Inflammatory macrophage treated with lipopolysaccharide for 1 hour (primary cell): ENCODE measurements at regions not wholly inside any gene's neighbourhood (a gene's known extent, or its start where the extent isn't known, plus 50 kb on each side); places are given as distances from the start of the nearest gene placed in this dataset.
A peak's percentile ranks its signal among the peaks of the same experiment; 100 is the strongest.
"Not testable (repeated sequence)": the region's sequence is repeated elsewhere in the genome, so short reads cannot be mapped to it uniquely, and the experiment has no call there.

Experiments
- DNase-seq, 2 donors: peaks; one replicate each; pipeline ENCODE4 v3.0.0-alpha.2; 2020 to 2022

GRCh38 chr3:22612927-22613326, 590.2 kb upstream of the UBE2E2 start:
- no peak for DNase-seq

DNA sequence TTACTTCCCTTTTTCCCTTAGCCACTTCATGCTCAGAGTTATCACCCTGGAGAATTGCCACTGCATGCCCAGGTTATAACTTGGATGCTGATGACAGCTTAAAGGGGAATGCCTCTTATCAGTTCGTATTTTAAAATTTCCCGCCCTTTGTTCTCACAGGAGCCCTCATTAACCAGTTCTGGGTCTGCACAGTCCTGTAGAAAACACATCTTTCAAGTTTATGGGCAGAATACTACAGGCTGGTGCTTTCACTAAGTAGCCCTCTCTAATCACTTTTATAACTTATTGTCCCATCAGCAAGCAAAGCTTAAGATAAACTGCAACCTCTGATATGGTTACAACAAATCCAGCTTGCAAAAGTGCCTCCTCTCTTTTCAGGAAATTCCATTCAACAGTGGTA, 587.3 kb upstream of the UBE2E2 start:
- no peak for DNase-seq

GRCh38 chr3:22617372-22617771, 585.8 kb upstream of the UBE2E2 start:
- DNase-seq = no peak

DNA sequence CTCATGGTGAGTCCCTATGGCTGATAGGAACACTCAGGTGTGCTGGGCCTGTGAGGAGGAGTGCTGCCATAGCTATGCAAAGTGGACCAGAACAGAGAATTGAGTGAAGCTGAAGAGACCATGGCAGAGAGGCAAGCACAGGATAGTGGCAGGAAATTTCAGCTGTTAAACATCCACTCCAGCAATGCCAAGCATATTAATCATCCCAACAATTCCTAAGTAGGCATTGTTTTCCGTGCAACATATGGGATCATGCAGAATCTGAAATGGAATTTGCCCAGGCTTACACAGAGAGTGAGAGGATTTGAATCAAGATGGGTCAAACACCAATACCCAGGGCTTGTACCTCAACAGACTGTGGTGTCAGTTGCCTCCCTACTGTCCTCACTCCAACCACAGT, 582.6 kb upstream of the UBE2E2 start:
- no peak for DNase-seq

DNA sequence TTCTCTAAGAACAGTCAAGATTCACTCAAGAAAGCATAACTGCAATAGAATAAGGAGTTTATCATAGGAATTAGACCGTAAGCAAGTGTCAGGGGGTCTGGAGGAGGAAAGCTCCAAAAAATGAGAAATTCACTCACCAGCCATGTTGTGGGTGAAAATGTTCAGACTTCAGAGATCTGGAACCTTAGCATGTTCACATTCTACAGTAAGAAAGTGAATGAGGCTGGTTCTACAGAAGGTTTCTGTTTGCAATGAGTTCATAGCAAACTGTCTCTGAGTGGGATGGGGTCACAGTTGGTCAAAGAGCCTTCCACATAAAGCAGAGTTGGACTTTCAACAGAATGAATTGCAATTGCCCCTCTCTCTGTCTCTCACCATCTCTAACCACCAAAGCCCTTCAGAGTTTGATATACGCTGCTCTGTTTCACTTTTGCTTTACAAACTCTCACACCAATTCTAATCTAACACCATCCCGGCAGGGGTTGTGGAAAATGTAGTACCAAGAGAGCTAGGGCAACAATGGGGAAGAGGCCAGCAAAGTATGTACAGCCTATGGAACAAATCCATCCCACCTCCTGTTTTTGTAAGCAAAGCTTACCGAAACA, 581.8 kb upstream of the UBE2E2 start:
- DNase-seq = no peak

GRCh38 chr3:22627993-22628499, 575.1 kb upstream of the UBE2E2 start:
- no peak for DNase-seq

GRCh38 chr3:22632536-22632935, 570.6 kb upstream of the UBE2E2 start:
- no peak for DNase-seq

GRCh38 chr3:22634433-22634832, 568.7 kb upstream of the UBE2E2 start:
- peak; percentile 59 to 83 for DNase-seq

DNA sequence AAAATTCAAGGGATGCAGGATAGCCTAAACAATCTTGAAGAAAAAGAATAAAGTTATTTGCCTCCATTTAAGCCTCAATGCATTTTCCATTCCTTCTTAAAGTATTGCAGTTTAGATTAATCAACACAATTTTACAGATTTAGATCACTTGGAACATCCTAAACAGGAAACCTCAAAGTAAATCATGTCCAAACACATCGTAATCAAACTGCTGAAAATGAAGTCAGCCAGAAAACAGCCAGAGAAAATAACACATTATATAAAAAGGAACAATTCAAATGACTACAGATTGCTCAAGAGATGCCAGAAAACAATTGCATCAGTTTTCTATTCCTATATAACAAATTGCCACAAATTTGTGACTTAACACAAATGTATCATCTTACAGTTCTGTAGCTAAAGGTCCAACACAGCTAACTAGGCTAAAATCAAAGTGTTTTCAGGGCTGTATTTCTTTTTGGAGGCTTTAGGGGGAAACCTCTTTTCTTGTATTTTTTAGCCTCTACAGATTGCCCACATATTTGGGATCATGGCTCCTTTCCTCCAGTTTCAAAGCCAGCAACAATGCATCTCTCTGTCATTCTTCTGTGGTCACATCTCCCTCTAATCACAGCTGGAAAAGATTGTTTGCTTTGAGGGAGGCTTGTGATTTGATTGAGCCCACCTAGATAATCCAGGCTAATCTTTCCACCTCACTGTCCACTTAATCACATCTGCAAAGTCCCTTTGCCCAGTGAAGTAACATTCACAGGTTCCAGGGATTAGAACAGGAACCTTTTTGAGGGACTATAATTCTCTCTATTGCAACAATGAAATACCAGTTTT, 543.3 kb upstream of the UBE2E2 start:
- peak; percentile 4 to 10 for DNase-seq

GRCh38 chr3:22660606-22661005, 542.5 kb upstream of the UBE2E2 start:
- no peak for DNase-seq

- no peak for DNase-seq
These were observed 541.9 kb upstream of the UBE2E2 start for GRCh38 chr3:22661121-22661700.

DNA sequence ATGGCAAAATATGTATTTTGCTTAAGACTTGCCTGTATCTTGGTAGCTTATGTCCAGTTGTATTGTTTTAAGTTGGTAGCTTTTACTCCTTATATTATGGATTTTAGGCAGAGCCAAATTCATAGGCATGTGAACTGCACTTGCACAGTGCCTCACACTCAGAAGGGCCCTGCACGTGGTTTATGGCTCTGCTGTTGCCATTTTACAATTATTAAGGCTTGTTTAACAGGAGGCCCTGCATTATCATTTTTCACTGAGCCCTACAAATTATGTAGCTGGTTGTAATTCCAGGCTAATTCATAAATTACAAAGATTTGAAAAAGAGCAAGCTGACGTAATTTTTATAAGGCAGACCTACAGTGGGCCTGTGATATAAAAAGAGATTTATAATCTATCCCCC, 537.6 kb upstream of the UBE2E2 start:
- no peak for DNase-seq

- no peak for DNase-seq
These were observed 536.4 kb upstream of the UBE2E2 start for GRCh38 chr3:22666736-22667135.

DNA sequence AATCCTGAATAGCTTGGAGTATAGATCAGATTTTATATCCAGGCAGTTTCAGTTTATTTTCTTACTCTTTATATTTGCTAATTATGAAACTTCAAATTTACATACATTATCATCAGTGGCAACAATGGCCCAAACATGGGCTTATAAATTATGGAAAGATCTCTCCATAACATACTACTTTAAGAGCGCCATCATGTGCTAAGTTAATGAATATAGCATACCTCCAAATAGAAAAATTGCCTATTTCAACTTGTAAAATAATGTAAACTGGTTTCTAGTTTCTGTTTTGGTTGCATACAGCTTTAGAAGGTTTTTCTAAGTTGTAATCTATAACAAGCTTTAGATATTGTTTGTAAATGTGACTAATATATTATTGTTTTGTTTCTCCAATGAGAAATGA, 531.3 kb upstream of the UBE2E2 start:
- no peak for DNase-seq

DNA sequence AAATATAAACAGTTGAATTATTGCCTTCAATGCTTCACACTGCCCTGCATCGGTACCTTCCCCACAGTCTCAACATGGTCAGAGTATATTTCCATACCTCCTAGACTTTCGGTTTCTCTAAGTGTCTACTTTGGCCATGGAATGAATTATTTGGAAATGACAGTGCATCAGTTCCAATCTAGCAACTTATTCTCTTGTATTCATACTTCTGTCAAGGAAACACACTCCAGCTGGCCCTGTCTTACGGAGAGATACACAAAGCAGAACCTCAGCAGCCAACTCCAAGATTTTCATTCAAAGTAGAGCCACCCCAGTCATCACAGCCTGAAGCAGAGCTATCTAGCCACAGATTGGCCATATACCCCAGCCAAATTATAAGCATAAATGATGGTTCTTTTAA, 518.4 kb upstream of the UBE2E2 start:
- DNase-seq = no peak

- peak in 1 of 2 donors; percentile 6 for DNase-seq
These were observed 517.5 kb upstream of the UBE2E2 start for GRCh38 chr3:22685597-22685996.

DNA sequence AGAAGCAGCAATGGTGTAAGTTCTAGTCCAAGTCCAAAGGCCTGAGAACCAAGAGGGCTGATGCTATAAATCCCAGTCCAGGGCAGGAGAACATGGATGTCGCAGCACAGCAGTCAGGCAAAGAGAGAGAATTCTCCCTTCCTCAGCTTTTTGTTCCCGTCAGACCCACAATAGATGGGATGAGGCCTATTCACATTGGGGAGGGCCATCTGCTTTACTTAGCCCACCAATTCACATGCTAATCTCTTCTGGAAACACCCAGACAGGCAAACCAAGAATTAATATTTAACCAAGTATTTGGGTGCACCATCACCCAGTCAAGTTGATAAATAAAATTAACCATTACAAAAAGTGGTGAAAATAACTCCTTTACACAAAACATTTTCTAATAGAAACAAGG, 511.7 kb upstream of the UBE2E2 start:
- no peak for DNase-seq

GRCh38 chr3:22691856-22692628, 511.1 kb upstream of the UBE2E2 start:
- no peak for DNase-seq

DNA sequence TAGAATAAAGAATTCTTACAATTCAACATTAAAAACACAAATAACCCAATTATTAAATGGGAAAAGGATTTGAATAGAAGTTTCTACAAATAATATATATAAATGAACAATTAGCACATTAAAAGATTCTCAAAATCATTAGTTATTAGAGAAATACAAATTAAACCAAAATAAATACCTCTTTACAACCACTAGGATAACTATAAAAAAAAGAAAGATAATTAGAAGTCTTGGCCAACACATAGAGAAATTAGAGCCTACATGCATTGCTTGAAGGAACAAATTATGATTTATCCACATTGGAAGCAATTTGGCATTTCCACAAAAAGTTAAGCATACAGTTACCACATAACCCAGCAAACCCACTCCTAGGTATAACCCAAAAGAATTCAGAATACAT, 502.3 kb upstream of the UBE2E2 start:
- no peak for DNase-seq

GRCh38 chr3:22704166-22704565, 499.0 kb upstream of the UBE2E2 start:
- peak in 1 of 2 donors; percentile 28 for DNase-seq

DNA sequence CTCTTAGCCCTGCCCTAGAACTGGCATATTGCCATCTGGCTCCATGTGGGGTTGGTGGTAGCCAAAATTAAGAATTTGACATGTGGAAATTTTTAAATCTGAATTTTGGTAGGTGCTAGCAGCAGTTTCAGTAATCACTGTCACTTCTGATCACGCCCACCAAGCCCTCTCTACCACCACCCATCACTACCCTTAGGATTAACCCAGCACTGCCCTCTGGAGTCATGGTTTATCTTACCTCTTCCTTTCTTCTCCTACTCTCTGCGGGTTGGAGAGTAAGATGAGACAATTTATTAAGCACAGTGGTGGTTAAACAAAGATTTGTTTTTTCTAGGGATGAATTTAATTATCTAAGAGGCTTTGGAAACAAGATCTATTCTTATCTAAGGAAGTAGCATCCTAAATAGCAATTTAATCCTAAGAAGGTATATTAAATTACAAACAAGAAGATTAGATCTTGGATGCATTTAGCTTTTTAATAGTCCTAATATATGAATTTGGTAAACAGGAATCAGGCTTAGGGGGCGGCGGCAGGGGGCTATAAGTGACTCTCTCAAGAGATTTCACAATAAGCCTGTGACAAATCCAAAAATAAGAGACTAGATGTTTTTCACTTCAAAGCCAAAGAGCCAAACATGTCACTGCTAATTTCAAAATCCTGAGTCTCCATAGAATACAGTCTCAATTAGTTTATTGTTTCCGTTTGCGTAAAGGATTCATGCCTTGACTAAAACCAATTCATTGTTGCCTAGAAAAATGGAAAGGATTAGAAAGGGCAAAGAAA, 498.4 kb upstream of the UBE2E2 start:
- DNase-seq = no peak

DNA sequence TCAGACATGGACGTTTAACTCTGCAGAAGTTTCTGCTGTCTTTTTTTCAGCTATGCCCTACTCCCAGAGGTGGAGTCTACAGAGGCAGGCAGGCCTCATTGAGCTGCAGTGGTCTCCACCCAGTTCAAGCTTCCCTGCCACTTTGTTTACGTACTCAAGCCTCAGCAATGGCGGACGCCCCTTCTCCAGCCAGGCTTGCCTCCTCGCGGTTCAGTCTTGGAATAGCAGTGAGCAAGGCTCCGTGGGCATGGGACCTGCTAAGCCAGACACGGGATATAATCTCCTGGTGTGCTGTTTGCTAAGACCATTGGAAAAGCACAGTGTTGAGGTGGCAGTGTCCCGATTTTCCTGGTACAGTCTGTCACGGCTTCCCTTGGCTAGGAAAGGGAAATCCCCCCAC, 496.2 kb upstream of the UBE2E2 start:
- not testable (repeated sequence) for DNase-seq
